Renal pelvis (tissue), 1 donor: ENCODE measurements at regions not wholly inside any gene's neighbourhood (a gene's known extent, or its start where the extent isn't known, plus 50 kb on each side); places are given as distances from the start of the nearest gene placed in this dataset.
"Not testable (repeated sequence)": the region's sequence is repeated elsewhere in the genome, so short reads cannot be mapped to it uniquely, and the experiment has no call there.

Experiments used
- DNase-seq: peaks from one replicate; pipeline ENCODE4 v3.0.0-alpha.2; 2013

DNA sequence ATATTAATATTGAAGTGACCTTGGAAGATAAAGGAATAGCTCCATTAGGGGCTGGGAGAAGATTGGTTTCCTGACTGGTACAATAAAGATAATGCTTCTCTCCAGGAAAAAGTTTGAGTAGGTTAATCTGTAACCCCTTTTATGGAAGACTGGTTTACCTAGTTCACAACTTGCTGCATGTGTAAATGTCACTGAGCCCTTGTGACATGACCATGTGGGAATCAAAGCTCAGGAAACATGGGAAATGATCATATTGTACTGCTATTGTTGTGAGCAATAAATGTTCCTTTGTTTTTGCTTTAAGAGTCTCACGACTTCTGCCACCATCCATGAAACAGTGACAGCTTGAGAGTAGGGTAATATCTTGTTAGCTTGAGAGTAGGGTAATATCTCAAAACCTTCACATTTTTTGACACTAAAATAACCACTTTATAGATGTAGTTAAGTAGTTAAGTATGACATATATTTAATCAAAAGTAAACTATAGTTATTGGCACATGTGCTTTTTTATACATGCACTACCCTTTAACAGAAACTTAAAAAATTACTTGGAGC lies 1338.6 kb downstream of the FSCB start:
- no peak for DNase-seq

- DNase-seq: no peak
These were observed 1340.9 kb downstream of the FSCB start for GRCh38 chr14:43166163-43166562.

DNA sequence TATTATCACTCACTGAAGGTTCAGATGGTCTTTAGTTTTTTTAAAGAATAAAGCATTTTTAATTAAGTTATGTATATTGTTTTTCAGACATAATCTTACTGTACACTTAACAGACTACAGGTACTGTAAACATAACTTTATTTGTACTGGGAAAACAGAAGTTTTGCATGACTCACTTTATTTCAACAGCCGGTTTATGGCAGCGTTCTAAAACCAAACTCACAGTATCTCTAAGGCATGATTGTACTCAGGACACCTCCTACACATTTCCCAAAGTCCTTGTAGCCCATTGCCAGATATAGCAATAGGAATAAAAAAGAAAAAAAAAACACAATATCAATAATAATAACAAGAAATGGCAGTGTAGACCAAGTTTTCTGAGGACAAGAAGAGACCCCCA lies 1341.4 kb downstream of the FSCB start:
- DNase-seq: no peak

- DNase-seq: no peak
These were observed 1345.6 kb downstream of the FSCB start for GRCh38 chr14:43161477-43161876.

GRCh38 chr14:43157661-43158060 lies 1349.4 kb downstream of the FSCB start:
- no peak for DNase-seq

GRCh38 chr14:43155924-43156323 lies 1351.2 kb downstream of the FSCB start:
- DNase-seq: no peak

GRCh38 chr14:43155258-43155657 lies 1351.8 kb downstream of the FSCB start:
- no peak for DNase-seq

DNA sequence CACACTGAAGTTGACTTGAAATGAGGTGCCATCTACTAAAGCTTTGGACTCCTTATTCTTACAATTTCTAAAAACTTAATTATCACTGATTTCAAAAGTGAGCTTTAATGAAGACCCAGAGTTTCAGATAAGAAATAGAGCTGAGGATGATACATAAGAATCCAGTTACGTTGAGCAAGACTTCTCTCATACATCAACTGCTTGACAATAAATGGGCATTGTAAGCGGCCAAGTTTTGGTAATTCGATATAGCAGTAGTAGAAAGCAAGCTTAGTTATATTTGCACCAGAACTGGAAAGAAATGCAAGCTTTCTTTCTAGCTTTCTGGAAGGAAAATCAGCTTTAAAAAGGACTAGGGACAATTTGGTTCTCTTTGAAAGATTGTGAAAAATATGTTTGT lies 1359.6 kb downstream of the FSCB start:
- DNase-seq: peak; percentile 1

DNA sequence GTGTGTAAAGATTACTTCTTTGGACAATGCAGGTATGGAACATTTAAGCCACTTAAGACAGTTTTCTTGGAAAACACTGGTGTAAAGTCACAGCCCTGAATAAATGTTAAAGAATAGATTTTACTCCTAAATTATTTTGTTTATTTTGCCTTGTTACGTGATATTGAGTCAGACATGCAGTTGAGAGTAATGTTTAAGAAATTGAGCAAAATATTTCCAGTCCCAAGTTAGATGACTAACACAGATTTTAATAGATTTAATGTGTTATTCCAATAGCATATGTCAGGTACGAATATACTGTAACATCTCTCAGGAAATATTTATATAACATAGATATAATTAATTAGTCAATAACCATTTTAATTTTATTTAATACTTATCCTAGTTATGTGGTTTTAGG lies 1361.7 kb downstream of the FSCB start:
- DNase-seq: no peak

- no peak for DNase-seq
These were observed 1364.0 kb downstream of the FSCB start for GRCh38 chr14:43143106-43143505.

DNA sequence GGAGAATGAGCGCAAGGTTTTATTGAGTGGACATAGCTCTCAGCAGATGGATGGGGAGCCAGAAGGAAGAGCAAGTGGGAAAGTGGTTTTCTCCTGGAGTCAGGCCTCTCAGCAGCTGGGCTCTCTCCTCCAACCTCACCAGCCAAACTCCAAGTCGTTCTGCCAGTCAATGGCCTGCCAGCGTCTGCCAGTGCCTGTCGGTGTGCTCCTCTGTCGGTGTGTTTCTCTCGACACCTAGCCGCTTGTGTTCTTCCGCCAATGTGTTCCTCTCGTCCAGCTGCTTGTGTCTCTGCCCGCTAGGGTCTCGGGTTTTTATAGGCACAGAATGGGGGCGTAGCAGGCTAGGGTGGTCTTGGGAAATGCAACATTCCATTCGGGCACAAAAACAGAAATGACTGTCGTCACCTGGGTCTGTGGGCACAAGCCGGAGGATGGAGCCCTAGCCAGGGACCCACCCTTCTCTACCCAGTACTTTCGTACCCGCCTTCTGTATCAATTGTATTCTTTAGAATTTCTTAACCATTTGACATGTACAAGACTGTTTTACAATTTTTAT lies 1365.4 kb downstream of the FSCB start:
- DNase-seq: no peak

DNA sequence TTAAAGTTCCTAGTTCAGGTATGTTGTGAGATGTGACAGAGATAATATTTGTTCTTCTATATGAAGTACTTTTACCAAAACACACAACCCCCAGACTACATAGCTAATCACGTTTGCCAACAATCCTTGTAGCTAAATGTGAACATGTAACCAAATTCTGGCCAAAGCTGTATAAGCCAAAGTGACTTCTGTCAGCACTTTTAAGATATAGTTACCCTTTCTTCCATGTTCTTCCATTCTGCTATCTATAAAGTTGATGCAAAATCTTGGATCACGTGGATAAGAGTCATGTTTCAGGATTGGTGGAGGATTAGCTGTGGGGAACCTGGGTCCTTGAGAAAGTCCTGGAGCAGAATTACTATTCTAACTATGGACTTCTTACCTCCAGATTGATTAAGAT lies 1366.6 kb downstream of the FSCB start:
- no peak for DNase-seq

DNA sequence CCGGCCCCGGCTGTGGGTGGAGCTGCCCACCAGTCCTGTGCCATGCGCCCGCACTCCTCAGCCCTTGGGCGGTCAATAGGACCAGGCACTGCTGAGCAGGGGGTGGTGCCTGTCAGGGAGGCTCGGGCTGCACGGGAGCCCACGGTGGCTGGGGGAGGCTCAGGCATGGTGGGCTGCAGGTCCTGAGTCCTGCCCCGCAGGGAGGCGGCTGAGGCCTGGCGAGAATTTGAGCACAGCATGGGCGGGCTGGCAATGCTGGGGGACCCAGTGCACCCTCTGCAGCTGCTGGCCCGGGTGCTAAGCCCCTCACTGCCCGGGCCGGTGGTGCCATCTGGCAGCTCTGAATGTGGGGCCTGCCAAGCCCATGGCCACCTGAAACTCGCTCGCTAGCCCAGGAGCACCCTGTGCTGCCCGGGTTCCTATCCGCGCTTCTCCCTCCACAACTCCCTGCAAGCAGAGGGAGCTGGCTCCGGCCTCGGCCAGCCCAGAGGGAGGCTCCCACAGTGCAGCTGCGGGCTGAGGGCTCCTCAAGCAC lies 1371.1 kb downstream of the FSCB start:
- no peak for DNase-seq

- no peak for DNase-seq
These were observed 1374.6 kb downstream of the FSCB start for GRCh38 chr14:43132441-43132840.

DNA sequence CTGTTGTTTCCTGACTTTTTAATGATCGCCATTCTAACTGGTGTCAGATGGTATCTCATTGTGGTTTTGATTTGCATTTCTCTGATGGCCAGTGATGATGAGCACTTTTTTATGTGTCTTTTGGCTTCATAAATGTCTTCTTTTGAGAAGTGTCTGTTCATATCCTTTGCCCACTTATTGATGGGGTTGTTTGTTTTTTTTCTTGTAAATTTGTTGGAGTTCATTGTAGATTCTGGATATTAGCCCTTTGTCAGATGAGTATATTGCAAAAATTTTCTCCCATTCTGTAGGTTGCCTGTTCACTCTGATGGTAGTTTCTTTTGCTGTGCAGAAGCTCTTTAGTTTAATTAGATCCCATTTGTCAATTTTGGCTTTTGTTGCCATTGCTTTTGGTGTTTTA lies 1378.7 kb downstream of the FSCB start:
- DNase-seq: not testable (repeated sequence)

DNA sequence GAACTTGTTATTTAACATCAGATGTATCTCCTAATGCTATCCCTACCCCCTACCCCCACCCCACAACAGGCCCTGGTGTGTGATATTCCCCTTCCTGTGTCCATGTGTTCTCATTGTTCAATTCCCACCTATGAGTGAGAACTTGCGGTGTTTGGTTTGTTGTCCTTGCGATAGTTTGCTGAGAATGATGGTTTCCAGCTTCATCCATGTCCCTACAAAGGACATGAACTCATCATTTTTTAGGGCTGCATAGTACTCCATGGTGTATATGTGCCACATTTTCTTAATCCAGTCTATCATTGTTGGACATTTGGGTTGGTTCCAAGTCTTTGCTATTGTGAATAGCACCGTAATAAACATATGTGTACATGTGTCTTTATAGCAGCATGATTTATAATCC lies 1379.2 kb downstream of the FSCB start:
- DNase-seq: not testable (repeated sequence)

DNA sequence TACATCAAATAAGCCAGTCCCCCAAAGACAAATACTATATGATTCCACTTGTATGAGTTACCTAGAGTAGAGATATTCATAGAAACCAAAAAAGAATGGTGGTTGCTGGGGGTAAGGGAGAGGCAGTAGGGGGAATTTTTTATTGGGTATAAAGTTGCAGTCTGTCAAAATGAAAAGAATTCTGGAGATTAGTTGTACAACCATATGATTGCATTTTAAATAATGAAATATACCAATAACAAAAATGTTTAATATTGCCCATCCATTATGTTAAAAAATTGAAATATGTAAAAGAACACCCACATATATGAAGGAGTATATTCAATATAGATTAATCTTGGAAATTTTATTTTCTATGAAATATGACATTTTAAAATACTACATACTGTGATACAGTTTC lies 1383.5 kb downstream of the FSCB start:
- no peak for DNase-seq

- no peak for DNase-seq
These were observed 1387.4 kb downstream of the FSCB start for GRCh38 chr14:43119672-43120071.

- no peak for DNase-seq
These were observed 1390.7 kb downstream of the FSCB start for GRCh38 chr14:43116341-43116740.

GRCh38 chr14:43105305-43105704 lies 1401.8 kb downstream of the FSCB start:
- no peak for DNase-seq

DNA sequence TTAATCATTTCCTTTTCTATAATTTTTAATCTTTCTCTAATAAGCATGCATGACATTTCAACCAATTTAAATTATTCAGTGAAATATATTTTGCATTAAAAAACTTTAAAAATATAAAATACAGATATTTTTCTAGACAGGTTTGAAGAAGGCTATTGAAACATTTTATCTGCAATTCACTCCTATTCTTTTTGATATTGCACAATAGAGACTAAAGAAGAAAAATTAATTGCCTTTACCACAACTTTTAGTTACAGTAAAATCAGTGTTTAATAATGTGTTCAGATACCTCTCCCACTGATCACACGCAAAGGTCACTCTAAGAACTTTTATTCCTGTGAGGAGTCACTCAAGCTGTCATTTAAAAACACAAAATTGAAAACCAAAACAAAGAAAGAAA lies 1416.7 kb downstream of the FSCB start:
- DNase-seq: no peak

GRCh38 chr14:43087666-43088065 lies 1419.4 kb downstream of the FSCB start:
- DNase-seq: no peak

GRCh38 chr14:43085819-43086218 lies 1421.3 kb downstream of the FSCB start:
- no peak for DNase-seq

DNA sequence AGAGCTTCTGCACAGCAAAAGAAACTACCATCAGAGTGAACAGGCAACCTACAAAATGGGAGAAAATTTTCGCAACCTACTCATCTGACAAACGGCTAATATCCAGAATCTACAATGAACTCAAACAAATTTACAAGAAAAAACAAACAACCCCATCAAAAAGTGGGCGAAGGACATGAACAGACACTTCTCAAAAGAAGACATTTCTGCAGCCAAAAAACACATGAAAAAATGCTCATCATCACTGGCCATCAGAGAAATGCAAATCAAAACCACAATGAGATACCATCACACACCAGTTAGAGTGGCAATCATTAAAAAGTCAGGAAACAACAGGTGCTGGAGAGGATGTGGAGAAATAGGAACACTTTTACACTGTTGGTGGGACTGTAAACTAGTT lies 1439.7 kb downstream of the FSCB start:
- DNase-seq: not testable (repeated sequence)
